Breast epithelium (tissue), 4 donors: ENCODE measurements at regions not wholly inside any gene's neighbourhood (a gene's known extent, or its start where the extent isn't known, plus 50 kb on each side); places are given as distances from the start of the nearest gene placed in this dataset.

Source experiments
- DNase-seq, 2 donors: peaks; one replicate each; pipeline ENCODE4 v3.0.0-alpha.2; 2019; ENCODE audit warnings: low spot score in 2 of 2
- H3K27ac ChIP-seq, 2 donors: fragments of 200-600 bp; sonication (generic) in 1 of 2; one replicate each; pipeline ENCODE4 v1.5.1; 2016 to 2019; ENCODE audit warnings: mild to moderate bottlenecking in 1 of 2
- H3K27me3 ChIP-seq, 2 donors: fragments of 200-600 bp; sonication (generic) in 1 of 2; one replicate each; pipeline versions ENCODE4 v1.5.1 to v1.6.0; 2017 to 2019; ENCODE audit warnings: control low read depth in 1 of 2, mild to moderate bottlenecking in 1 of 2
- H3K36me3 ChIP-seq: fragments of 200-600 bp; one replicate; pipeline ENCODE4 v1.5.1; 2019
- H3K4me1 ChIP-seq, 2 donors: fragments of 200-600 bp; sonication (generic); one replicate each; pipeline ENCODE4 v1.5.1; 2016 to 2019; ENCODE audit warnings: control low read depth in 1 of 2
- H3K4me3 ChIP-seq, 3 donors: fragments of 200-600 bp; sonication (generic); 1 replicate in 2 of 3; 2 replicates in 1 of 3; pipeline ENCODE4 v1.5.1; 2016 to 2019; ENCODE audit warnings: mild to moderate bottlenecking in 3 of 3, moderate library complexity in 2 of 3
- H3K9me3 ChIP-seq, 2 donors: fragments of 200-600 bp; sonication (generic) in 1 of 2; one replicate each; pipeline ENCODE4 v1.5.1; 2016 to 2019; ENCODE audit warnings: control low read depth in 1 of 2
- POLR2A ChIP-seq: fragments of 450-650 bp; IDR thresholded peaks from one replicate; pipeline ENCODE4 v1.6.1; 2016; ENCODE audit warnings: antibody characterized with exemption, mild to moderate bottlenecking, moderate library complexity
- POLR2AphosphoS5 ChIP-seq, 3 donors: sonication (generic); formaldehyde crosslinking; IDR thresholded peaks; one replicate each; pipeline ENCODE4 v1.6.1; 2017; ENCODE audit warnings: antibody characterized with exemption in 3 of 3
- intact Hi-C: fragments of 100-400 bp; cut with DNase I; formaldehyde crosslinking; loops from one replicate; pipeline ENCODE4 v1.15.1; 2023; ENCODE audit warnings: low total_unique reads
- TF ChIP-seq, protein P1 (sequence below), 3 donors: fragments of 450-650 bp; IDR thresholded peaks; one replicate each; pipeline ENCODE4 v1.5.1; 2016 to 2017; ENCODE audit warnings: antibody characterized with exemption in 3 of 3, mild to moderate bottlenecking in 3 of 3, moderate library complexity in 3 of 3

DNA sequence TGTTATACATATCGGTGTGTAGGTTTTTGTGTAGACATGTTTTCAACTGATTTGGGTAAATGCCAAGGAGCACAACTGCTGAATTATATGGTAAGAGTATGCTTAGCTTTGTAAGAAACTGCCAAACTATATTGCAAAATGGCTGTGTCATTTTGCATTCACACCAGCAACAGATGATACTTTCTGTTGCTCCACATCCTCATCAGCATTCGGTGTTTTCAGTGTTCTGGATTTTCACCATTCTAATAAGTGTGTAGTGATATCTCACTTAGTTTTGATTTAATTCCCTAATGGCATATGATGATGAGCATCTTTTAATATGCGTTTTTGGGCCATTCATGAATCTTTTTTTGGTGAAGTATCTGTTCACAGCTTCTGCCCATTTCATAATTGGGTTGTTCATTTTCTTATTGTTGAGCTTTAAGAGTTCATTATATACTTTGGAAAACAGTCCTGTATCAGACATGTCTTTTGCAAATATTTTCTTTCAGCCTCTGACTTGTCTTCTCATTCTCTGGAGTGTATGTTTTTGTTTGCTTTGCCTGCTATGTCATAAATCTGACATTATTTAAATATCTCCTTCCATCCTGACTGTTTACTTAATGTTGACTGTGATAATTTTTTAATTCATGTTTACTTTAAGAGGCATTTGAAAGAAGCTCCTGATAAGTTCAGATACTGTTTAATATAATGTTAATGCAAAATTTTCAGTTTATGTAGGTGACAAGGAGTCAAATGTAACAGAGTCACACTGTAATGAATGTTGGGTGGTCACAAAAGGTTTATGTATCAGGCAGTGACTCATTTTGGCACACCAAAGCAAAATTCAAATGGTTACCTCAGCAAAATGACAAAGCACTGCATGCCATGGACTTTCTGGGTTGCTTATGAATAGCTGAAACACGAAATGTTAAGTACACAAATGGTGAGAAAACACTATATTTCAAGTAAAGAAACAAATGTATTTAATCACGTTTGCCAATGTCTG lies 181.1 kb upstream of the DAB2 start:
- Histone ChIP-seq H3K27me3 (no peaks in the 10 kb centered on the region), H3K9me3 (no peaks in the 10 kb centered on the region), H3K27ac (no peak overlapping the region), H3K4me3 (no peak overlapping the region), H3K4me1 (no peaks in the 10 kb centered on the region), H3K36me3 (no peaks in the 10 kb centered on the region)
- TF ChIP-seq POLR2AphosphoS5 (IDR thresholded peaks at IDR 0.05): no peak
- TF ChIP-seq POLR2A: no peak
- TF ChIP-seq, protein P1, sequence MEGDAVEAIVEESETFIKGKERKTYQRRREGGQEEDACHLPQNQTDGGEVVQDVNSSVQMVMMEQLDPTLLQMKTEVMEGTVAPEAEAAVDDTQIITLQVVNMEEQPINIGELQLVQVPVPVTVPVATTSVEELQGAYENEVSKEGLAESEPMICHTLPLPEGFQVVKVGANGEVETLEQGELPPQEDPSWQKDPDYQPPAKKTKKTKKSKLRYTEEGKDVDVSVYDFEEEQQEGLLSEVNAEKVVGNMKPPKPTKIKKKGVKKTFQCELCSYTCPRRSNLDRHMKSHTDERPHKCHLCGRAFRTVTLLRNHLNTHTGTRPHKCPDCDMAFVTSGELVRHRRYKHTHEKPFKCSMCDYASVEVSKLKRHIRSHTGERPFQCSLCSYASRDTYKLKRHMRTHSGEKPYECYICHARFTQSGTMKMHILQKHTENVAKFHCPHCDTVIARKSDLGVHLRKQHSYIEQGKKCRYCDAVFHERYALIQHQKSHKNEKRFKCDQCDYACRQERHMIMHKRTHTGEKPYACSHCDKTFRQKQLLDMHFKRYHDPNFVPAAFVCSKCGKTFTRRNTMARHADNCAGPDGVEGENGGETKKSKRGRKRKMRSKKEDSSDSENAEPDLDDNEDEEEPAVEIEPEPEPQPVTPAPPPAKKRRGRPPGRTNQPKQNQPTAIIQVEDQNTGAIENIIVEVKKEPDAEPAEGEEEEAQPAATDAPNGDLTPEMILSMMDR (IDR thresholded peaks at IDR 0.05): no peak
- intact Hi-C loops: no loop called here
- DNase-seq: no peak

DNA sequence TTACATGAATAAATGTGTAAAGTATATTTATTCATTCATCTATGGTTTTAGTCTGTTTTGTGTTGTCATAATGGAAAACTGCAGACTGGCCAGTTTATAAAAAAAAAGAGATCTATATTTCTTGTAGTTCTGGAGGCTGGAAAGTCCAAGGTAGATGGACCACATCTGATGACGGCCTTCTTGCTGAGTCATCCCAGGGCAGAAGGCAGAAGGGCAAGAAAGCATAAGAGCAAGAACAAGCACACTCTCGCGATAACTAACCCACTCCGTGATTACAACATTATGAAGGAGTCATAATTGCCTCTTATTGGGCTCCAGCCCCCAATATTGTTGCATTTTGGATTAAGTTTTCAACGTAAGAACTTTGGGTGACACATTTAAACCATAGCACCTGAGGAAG lies 180.4 kb upstream of the DAB2 start:
- H3K27ac ChIP-seq: no peak overlapping the region
- TF ChIP-seq POLR2AphosphoS5 (IDR thresholded peaks at IDR 0.05): no peak
- TF ChIP-seq POLR2A: no peak
- TF ChIP-seq, protein P1 (IDR thresholded peaks at IDR 0.05): no peak
- no peaks in the 10 kb centered on the region for H3K27me3 ChIP-seq
- no peaks in the 10 kb centered on the region for H3K9me3 ChIP-seq
- H3K4me3 ChIP-seq: no peak overlapping the region
- intact Hi-C loops: no loop called here
- H3K36me3 ChIP-seq: no peaks in the 10 kb centered on the region
- no peak for DNase-seq
- H3K4me1 ChIP-seq: no peaks in the 10 kb centered on the region

DNA sequence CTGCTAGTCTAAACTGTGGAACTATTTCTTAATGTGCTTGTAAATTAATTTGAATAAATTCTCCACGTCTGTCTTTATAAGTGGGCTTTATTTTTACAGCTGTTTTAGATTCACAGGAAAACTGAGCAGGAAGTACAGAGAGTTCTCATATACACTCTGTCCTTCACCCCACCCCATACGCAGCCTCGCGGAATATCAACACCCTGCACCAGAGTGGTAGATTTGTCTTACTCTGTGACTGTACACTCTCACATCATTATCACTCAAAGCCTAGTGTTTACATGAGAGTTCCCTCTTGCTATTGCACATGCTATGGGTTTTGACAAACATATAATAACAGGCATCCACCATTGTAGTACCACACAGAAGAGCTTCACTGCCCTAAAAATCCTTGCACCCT lies 179.7 kb upstream of the DAB2 start:
- Histone ChIP-seq H3K27me3 (no peaks in the 10 kb centered on the region), H3K4me1 (no peaks in the 10 kb centered on the region), H3K36me3 (no peaks in the 10 kb centered on the region), H3K9me3 (no peaks in the 10 kb centered on the region), H3K27ac (no peak overlapping the region), H3K4me3 (no peak overlapping the region)
- DNase-seq: no peak
- intact Hi-C loops: no loop called here
- TF ChIP-seq POLR2A: no peak
- no peak for TF ChIP-seq POLR2AphosphoS5 (IDR thresholded peaks at IDR 0.05)
- TF ChIP-seq, protein P1 (IDR thresholded peaks at IDR 0.05): no peak

DNA sequence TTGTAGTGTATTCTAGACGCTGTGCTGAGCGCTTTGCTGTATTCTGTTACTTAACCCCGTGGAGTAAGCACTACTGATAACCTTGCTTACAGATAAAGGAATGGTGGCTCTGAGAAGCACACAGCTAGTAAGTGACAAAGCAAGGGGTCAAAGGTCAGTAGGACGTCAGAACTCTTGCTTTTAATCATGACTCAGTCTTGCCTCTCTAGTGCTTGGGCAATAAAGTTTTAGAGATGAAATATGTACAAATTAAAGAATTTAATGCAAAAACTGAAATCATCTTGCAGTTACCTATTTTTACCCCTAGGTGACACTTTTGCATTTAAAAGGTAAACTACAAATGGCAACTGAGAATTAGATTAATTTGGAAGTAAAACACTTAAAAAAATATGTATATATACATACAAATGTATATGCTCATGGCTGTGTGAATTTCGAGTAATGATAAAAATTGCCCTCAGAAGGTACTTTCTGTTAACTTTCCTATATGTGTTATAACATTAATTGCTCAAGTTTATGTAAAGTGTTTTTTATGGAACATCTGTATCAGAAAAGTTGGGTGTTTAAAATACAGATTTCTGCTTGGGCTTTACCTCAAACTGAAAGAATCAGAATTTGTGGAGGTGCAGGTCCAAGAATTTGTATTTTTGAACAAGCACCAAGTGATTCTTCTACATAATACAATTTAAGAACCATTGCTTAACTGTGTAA lies 175.1 kb upstream of the DAB2 start:
- no peaks in the 10 kb centered on the region for H3K36me3 ChIP-seq
- no peaks in the 10 kb centered on the region for H3K4me1 ChIP-seq
- no peaks in the 10 kb centered on the region for H3K27me3 ChIP-seq
- intact Hi-C loops: no loop called here
- DNase-seq: no peak
- TF ChIP-seq POLR2AphosphoS5 (IDR thresholded peaks at IDR 0.05): no peak
- no peak for TF ChIP-seq POLR2A
- TF ChIP-seq, protein P1 (IDR thresholded peaks at IDR 0.05): peak in 2 of 3 donors; percentile 39 to 42
- H3K9me3 ChIP-seq: no peaks in the 10 kb centered on the region
- H3K4me3 ChIP-seq: no peak overlapping the region
- no peak overlapping the region for H3K27ac ChIP-seq
